NCI-H2107 treated with DMSO at 0.1 percent for 48 hours (cell line): ENCODE measurements at regions not wholly inside any gene's neighbourhood (a gene's known extent, or its start where the extent isn't known, plus 50 kb on each side); places are given as distances from the start of the nearest gene placed in this dataset.
"Not testable (repeated sequence)": the region's sequence is repeated elsewhere in the genome, so short reads cannot be mapped to it uniquely, and the experiment has no call there.

Experiments
- DNase-seq: peaks from one replicate; lab custom pipeline; 2025; ENCODE audit not compliant: unreplicated experiment; lab: John Stamatoyannopoulos, UW

- DNase-seq: no peak
Measured at GRCh38 chr13:31605076-31605860, 134.1 kb upstream of the RXFP2 start.

GRCh38 chr13:31607531-31607930, 131.8 kb upstream of the RXFP2 start:
- not testable (repeated sequence) for DNase-seq

DNA sequence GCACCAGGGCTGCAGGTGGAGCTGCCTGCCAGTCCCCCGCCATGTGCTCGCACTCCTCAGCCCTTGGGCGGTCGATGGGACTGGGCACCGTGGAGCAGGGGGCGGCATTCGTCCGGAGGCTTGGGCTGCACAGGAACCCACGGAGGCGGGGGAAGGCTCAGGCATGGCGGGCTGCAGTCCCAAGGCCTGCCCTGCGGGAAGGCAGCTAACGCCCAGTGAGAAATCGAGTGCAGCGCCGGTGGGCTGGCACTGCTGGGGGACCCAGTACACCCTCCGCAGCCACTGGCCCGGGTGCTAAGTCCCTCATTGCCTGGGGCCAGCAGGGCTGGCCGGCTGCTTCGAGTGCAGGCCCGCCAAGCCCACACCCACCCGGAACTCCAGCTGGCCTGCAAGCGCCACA, 130.5 kb upstream of the RXFP2 start:
- DNase-seq: not testable (repeated sequence)

DNA sequence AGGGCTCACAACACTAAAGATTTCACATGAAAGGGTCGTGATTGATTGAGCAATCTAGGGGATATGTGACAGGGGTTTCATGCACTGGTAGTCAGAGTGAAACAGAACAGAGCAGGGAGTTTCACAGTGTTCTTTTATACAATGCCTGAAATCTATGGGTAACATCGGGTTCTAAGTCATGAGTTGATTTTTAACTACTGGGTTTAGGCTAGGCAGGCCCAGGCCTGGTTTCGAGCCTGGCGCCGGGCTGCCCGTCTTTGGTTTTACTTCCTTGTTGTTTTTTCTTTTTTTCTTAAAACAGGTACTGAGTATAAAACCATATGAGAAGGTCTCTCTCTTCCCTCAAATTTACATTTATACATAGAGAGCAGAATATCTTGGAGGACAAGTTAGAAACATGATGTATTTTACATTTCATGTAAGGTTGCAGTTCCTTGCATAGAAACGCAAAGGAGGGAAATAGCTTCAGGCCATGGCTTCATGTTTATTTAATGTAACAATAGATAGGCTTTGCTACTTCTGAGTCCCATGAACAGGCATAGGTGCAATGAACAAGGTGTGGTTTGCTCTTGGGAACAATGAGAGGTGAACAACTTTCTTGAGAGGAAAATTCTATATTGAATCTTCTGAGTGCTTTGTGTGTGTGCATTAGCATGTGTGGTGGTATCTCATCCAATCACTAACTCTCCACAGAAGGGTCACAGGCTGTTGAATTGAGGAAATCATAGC, 128.9 kb upstream of the RXFP2 start:
- no peak for DNase-seq

- no peak for DNase-seq
Measured at GRCh38 chr13:31611214-31611613, 128.1 kb upstream of the RXFP2 start.

DNA sequence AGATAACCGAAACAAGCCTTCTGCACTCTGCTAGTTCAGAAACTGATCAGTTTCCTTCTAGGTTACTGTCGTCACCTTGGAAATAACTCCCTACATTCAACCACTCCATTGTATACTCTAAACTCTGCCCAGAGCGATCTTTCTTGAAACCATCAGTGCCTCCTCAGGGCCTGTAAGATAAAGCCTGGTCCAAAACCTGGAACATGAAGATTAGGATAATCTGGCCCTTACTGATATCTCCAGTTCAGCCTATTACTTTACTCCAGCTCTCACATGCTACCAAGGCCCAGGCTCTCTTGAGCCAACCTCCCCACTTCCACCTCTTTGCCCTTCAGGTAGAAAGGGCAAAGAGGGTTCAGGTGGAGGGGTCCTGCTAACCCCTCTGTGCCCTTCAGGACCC, 125.3 kb upstream of the RXFP2 start:
- no peak for DNase-seq

DNA sequence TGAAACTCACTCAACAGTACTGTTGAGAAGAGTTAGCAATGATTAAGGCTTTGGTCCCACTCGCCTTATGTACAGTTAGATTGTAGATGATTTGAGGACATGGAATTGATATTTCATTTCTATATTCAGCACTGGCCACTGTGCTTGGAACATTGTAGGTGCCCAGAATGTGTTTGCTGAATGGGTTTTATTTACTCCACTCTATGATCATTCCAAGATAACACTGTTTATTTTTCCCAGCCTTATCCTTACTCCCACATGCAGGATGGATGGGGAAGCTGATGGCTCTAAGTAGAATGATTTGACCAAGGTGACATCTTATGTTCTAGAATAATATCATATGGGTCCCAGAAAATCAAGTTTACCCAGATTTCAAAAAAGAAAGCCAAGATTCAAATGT, 124.6 kb upstream of the RXFP2 start:
- no peak for DNase-seq

- no peak for DNase-seq
Measured at GRCh38 chr13:31625115-31625514, 114.2 kb upstream of the RXFP2 start.

DNA sequence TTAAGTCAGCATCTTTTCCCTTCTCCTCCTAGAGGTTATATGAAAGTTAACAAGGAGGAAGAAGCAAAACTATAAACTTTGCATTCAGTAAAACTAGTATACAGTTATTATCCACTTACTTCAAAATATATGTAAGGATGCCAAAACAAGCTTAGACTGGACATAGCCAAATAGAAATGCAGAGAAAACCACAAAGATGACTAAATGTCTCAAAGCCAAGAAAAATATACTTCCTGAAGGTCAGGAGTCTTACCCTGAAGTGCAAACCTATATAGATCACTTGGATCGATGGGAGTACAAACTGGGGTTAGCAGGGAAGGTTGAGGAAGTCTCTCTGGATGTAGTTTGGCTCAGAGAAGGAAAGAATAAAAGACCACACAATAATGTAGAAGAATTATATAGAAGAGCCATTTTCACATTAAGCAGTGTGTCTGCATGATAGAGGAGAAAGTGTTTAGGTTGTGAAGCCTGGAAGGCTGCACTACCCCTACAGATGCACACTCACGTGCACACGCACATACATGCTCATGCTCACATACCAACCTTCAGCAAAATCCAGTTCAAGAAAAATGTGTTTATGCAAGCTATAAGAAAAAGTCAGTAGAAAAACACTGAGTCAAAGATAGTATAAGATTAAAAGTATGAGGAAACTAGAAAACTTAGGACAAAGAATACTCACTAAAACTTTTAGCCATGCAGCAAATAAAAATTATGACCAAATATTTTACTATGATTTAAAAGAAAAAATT, 112.1 kb upstream of the RXFP2 start:
- no peak for DNase-seq

DNA sequence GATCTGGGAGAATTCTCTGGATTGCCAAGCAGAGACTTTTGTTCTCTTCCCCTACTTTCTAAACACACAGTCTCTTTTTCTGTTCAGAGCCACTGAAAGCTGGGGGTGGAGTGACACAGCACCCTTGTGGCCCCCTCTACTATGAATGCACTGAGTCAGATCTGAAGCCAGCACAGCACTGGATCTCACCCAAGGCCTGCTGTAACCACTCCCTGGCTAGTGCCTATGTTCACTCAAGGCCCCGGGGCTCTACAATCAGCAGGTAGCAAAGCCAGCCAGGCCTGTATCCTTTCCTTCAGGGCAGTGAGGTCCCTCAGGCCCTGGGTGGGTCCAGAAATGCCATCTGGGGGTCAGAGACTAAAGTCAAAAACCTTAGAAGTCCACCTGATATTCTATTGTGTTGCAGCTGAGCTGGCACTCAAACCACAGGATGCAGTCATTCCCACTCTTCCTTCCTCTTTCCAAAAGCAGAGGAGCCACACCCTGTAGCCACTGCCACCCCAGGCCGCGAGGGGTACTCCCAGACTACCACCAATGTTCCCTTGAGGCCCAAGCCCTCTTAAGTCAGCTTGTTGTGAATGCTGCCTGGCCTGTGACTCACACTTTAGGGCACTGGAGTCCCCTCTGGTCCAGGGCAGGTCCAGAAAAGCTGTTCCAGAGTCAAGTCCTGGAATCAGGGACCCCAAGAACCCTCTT, 110.1 kb upstream of the RXFP2 start:
- DNase-seq: no peak

GRCh38 chr13:31631071-31631470, 108.3 kb upstream of the RXFP2 start:
- DNase-seq: no peak

- DNase-seq: no peak
Measured at GRCh38 chr13:31631746-31632145, 107.6 kb upstream of the RXFP2 start.

DNA sequence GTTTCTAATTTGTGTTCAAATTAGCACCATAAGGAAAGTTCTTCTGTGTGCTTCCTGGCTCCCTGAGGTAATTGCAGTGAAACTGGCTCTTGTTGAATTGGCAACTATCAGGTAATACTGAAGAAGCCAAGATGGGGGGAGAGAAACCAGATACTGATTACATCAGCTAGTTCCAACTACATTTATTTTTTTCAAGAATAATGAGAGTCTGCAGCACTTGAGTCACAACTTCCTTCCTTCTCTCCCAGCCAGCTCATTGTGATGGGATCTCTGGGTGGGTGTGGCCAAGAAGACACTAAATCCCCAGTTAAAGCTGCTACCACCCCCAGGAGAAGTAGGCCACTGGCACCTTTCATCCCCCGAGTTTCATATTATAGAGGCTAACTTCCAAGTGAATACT, 100.7 kb upstream of the RXFP2 start:
- no peak for DNase-seq

GRCh38 chr13:31639443-31640163, 99.7 kb upstream of the RXFP2 start:
- no peak for DNase-seq

GRCh38 chr13:31649766-31650165, 89.6 kb upstream of the RXFP2 start:
- no peak for DNase-seq

GRCh38 chr13:31653730-31654129, 85.6 kb upstream of the RXFP2 start:
- DNase-seq: no peak

GRCh38 chr13:31663880-31664585, 75.3 kb upstream of the RXFP2 start:
- no peak for DNase-seq

DNA sequence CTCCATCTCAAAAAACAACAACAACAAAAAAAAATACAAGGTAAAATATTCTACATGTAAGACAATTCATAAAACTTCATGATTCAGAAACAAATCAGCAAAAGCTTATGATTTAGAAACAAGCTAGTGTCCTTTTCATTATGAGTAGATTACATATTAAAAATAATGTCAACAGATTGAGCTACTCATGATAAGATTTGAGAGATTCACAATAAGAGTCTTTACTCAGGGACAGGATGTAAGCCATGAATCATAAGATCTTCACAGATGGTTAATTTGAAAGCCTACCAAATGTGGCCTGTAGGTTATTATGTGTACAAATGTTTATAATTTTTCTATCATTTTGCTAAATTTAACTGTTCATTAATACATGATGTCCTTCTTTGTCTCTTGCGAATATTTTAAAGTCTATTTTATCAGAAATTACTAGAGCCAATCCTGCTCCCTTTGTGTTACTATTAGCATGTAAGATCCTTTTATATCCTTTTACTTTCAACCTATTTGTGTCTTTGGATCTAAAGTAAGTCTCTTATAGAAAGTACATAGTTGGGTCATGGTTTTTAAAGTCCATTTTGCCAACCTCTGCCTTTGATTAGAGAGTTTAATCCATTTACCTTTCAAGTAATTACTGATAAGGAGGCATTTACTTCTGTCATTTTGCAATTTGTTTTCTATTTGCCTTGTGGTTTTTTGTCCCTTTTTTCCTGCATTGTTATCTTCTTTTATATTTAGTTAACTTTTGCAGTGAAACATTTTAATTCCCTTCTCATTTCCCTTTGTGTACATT, 68.3 kb upstream of the RXFP2 start:
- DNase-seq: no peak

DNA sequence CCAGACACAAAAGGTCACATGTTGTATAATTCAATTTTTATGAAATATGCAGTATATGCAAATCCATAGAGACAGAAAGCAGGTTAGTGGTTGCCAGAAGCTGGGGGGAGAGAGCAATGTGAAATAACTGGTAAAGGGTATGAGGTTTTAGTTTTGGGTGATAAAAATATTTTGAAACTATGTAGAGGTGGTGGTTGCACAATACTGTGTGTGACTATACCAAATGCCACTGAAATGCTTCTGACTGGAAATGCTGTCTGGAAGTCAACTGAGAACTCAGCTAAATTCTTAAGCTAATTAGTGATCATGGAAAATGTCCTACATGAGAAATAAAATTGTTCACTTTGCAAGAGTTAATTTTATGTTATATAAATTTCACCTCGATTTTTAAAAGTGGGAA, 65.3 kb upstream of the RXFP2 start:
- DNase-seq: no peak
